H1 (cell line): ENCODE measurements at regions not wholly inside any gene's neighbourhood (a gene's known extent, or its start where the extent isn't known, plus 50 kb on each side); places are given as distances from the start of the nearest gene placed in this dataset.

Experiments used
- CTCF ChIA-PET: fragments of 300-600 bp; sonication (Branson Sonifier 250); formaldehyde crosslinking; loops from one replicate; lab custom pipeline; 2021; ENCODE audit not compliant: partially characterized antibody; lab: Charles Lee
- POLR2A ChIA-PET: fragments of 300-600 bp; sonication (Branson Sonifier 250); formaldehyde crosslinking; loops from one replicate; lab custom pipeline; 2021; ENCODE audit warnings: inconsistent platforms; ENCODE audit not compliant: partially characterized antibody; lab: Charles Lee
- DNase-seq, 2 experiments: peaks; one replicate each; pipeline versions ENCODE4 v3.0.0 to v3.0.0-alpha.2; 2010 to 2022; ENCODE audit warnings: low spot score in 2 of 2, low read depth in 1 of 2, mixed read lengths in 1 of 2
- FAIRE-seq: peaks from 2 replicates; lab custom pipeline; 2011; peaks lifted over from hg19 to GRCh38; lab: Jason Lieb, UNC
- H2AFZ ChIP-seq: 2 replicates; pipeline ENCODE4 v1.8.1; 2012; ENCODE audit warnings: low read length, inconsistent platforms
- H2AK5ac ChIP-seq: 2 replicates; pipeline ENCODE4 v1.6.1; 2013; ENCODE audit warnings: low read depth, low read length
- H2BK120ac ChIP-seq: replicated peaks from 2 replicates; pipeline ENCODE3; 2013; ENCODE audit warnings: low read depth, low read length, inconsistent platforms
- H2BK12ac ChIP-seq: 2 replicates; pipeline ENCODE4 v1.6.1; 2013; ENCODE audit warnings: low read depth, low read length
- H2BK15ac ChIP-seq: 2 replicates; pipeline ENCODE4 v1.6.1; 2013; ENCODE audit warnings: low read length
- H2BK20ac ChIP-seq: 2 replicates; pipeline ENCODE4 v1.6.1; 2013; ENCODE audit warnings: low read length
- H2BK5ac ChIP-seq: 2 replicates; pipeline ENCODE4 v1.6.1; 2013; ENCODE audit warnings: low read depth, low read length
- H3K14ac ChIP-seq: 2 replicates; pipeline ENCODE4 v1.6.1; 2013; ENCODE audit warnings: inconsistent platforms; ENCODE audit not compliant: insufficient read length
- H3K18ac ChIP-seq: 2 replicates; pipeline ENCODE4 v1.6.1; 2013; ENCODE audit warnings: low read length; ENCODE audit errors: extremely low read depth
- H3K23ac ChIP-seq: 2 replicates; pipeline ENCODE4 v1.6.1; 2013; ENCODE audit warnings: inconsistent platforms; ENCODE audit not compliant: insufficient read length
- H3K23me2 ChIP-seq: 2 replicates; pipeline ENCODE4 v1.6.1; 2013; ENCODE audit warnings: low read depth, low read length
- H3K27ac ChIP-seq: 2 replicates; pipeline ENCODE4 v1.6.1; 2011; ENCODE audit warnings: low read depth, low read length, inconsistent platforms
- H3K27me3 ChIP-seq, 4 experiments: replicated peaks in 1 of 4; 1 replicate in 1 of 4; 2 replicates in 3 of 4; pipeline versions ENCODE4 v1.6.1 to v1.8.1; 2011 to 2013; ENCODE audit warnings: low read length in 3 of 4, mild to moderate bottlenecking in 3 of 4, inconsistent platforms in 2 of 4, mixed read lengths in 2 of 4, moderate library complexity in 1 of 4; ENCODE audit not compliant: control insufficient read depth in 3 of 4, insufficient read depth in 3 of 4; ENCODE audit errors: extremely low read depth in 1 of 4
- H3K36me3 ChIP-seq, 4 experiments: 2 replicates each; pipeline versions ENCODE4 v1.6.1 to v1.8.1; 2011 to 2013; ENCODE audit warnings: mild to moderate bottlenecking in 4 of 4, low read length in 3 of 4, moderate library complexity in 2 of 4, control low read depth in 1 of 4, inconsistent platforms in 1 of 4; ENCODE audit not compliant: insufficient read depth in 4 of 4, control insufficient read depth in 2 of 4
- H3K4ac ChIP-seq: replicated peaks from 2 replicates; pipeline ENCODE3; 2013; ENCODE audit warnings: low read length, low read depth, mixed read lengths, inconsistent platforms; ENCODE audit not compliant: insufficient read length
- H3K4me1 ChIP-seq, 4 experiments: replicated peaks in 1 of 4; 1 replicate in 1 of 4; 2 replicates in 3 of 4; pipeline versions ENCODE4 v1.6.1 to v1.8.1; 2011 to 2013; ENCODE audit warnings: low read length in 3 of 4, inconsistent platforms in 2 of 4, mixed read lengths in 1 of 4; ENCODE audit not compliant: insufficient read depth in 4 of 4, control insufficient read depth in 3 of 4
- H3K4me2 ChIP-seq, 2 experiments: 2 replicates each; pipeline versions ENCODE4 v1.6.1 to v1.8.1; 2011 to 2013; ENCODE audit warnings: low read depth in 2 of 2, low read length in 2 of 2, control low read depth in 1 of 2, inconsistent platforms in 1 of 2, mild to moderate bottlenecking in 1 of 2; ENCODE audit not compliant: insufficient read depth in 1 of 2
- H3K4me3 ChIP-seq, 4 experiments: fragments of 200-600, 300-600 bp in 1 of 4; sonication (generic), shearing (Covaris generic), sonication (Bioruptor Twin) in 1 of 4; 2 replicates each; pipeline versions ENCODE4 v1.5.1 to v1.8.1; 2011 to 2016; ENCODE audit warnings: low read length in 4 of 4, low read depth in 3 of 4, control low read depth in 2 of 4, inconsistent platforms in 2 of 4, mild to moderate bottlenecking in 2 of 4, mixed read lengths in 1 of 4, moderate library complexity in 1 of 4; ENCODE audit not compliant: insufficient read depth in 2 of 4; ENCODE audit errors: extremely low read depth in 1 of 4
- H3K56ac ChIP-seq: replicated peaks from 2 replicates; pipeline ENCODE3; 2013; ENCODE audit warnings: low read depth, mild to moderate bottlenecking, mixed read lengths, low read length, inconsistent platforms; ENCODE audit not compliant: insufficient read length
- H3K79me1 ChIP-seq: 2 replicates; pipeline ENCODE4 v1.6.1; 2013; ENCODE audit warnings: low read depth, low read length, control low read depth
- H3K79me2 ChIP-seq, 2 experiments: 2 replicates each; pipeline versions ENCODE4 v1.6.1 to v1.8.1; 2012 to 2013; ENCODE audit warnings: low read length in 2 of 2, mild to moderate bottlenecking in 2 of 2, inconsistent platforms in 1 of 2; ENCODE audit not compliant: insufficient read depth in 2 of 2, control insufficient read depth in 1 of 2
- H3K9ac ChIP-seq, 4 experiments: replicated peaks in 1 of 4; 1 replicate in 1 of 4; 2 replicates in 3 of 4; pipeline versions ENCODE4 v1.6.1 to v1.8.1; 2011 to 2013; ENCODE audit warnings: low read depth in 3 of 4, low read length in 3 of 4, control low read depth in 2 of 4, mild to moderate bottlenecking in 2 of 4, moderate library complexity in 2 of 4, inconsistent platforms in 1 of 4; ENCODE audit errors: extremely low read depth in 1 of 4
- H3K9me3 ChIP-seq, 2 experiments: 2 replicates each; pipeline versions ENCODE4 v1.6.1 to v1.8.1; 2012 to 2013; ENCODE audit warnings: mild to moderate bottlenecking in 2 of 2, moderate library complexity in 2 of 2, control low read depth in 1 of 2, inconsistent platforms in 1 of 2, low read depth in 1 of 2, low read length in 1 of 2, mixed read lengths in 1 of 2; ENCODE audit not compliant: insufficient read depth in 2 of 2
- H4K20me1 ChIP-seq, 2 experiments: replicated peaks in 1 of 2; 2 replicates each; pipeline versions ENCODE3 to v1.8.1; 2011 to 2013; ENCODE audit warnings: inconsistent platforms in 2 of 2, low read length in 2 of 2, mild to moderate bottlenecking in 1 of 2; ENCODE audit not compliant: insufficient read depth in 2 of 2, control insufficient read depth in 1 of 2
- H4K5ac ChIP-seq: 2 replicates; pipeline ENCODE4 v1.6.1; 2013; ENCODE audit warnings: low read length, low read depth, mixed read lengths, inconsistent platforms; ENCODE audit not compliant: insufficient read length
- H4K8ac ChIP-seq: 2 replicates; pipeline ENCODE4 v1.8.0; 2013; ENCODE audit warnings: mild to moderate bottlenecking, moderate library complexity, low read length, inconsistent platforms; ENCODE audit not compliant: insufficient read depth; ENCODE audit errors: extremely low read depth
- H4K91ac ChIP-seq: replicated peaks from 2 replicates; pipeline ENCODE3; 2013; ENCODE audit warnings: low read length, mixed read lengths, inconsistent platforms; ENCODE audit not compliant: insufficient read length
- TEAD4 ChIP-seq: IDR thresholded peaks from 2 replicates; pipeline ENCODE4 v1.6.1; 2012; ENCODE audit warnings: low read depth, low read length, inconsistent platforms, mixed read lengths
- whole genome bisulfite sequencing, 2 experiments: shearing (Covaris generic) in 1 of 2; methylation state at CpG; one replicate each; pipeline versions ENCODE4 v1.1.6 to v1.1.7; 2013 to 2015; ENCODE audit warnings: low lambda C conversion rate in 2 of 2, mixed read lengths in 2 of 2, inconsistent platforms in 1 of 2, low coverage in 1 of 2, missing lambda C conversion rate in 1 of 2; ENCODE audit not compliant: insufficient replicate concordance in 2 of 2, insufficient coverage in 1 of 2, insufficient read length in 1 of 2; ENCODE audit errors: extremely low coverage in 1 of 2, missing lambda C conversion rate in 1 of 2; 5-methylcytosine and 5-hydroxymethylcytosine counted together

- Histone ChIP-seq H3K23me2 (no peaks in the 10 kb centered on the region), H3K36me3 (no peaks in the 10 kb centered on the region), H4K20me1 (no peaks in the 10 kb centered on the region), H2BK15ac (no peak overlapping the region), H3K18ac (no peak overlapping the region), H4K8ac (no peak overlapping the region), H2BK20ac (no peak overlapping the region), H3K27ac (no peak overlapping the region), H3K4me2 (no peak overlapping the region), H3K9me3 (no peaks in the 10 kb centered on the region), H2BK12ac (no peak overlapping the region), H2AFZ (no peak overlapping the region), H3K23ac (no peak overlapping the region), H3K79me2 (no peaks in the 10 kb centered on the region), H3K4ac (no peak overlapping the region), H3K14ac (no peak overlapping the region), H2BK5ac (no peak overlapping the region), H2AK5ac (no peak overlapping the region), H4K5ac (no peak overlapping the region), H3K79me1 (no peaks in the 10 kb centered on the region), H3K56ac (no peak overlapping the region), H3K4me1 (no peaks in the 10 kb centered on the region), H3K27me3 (no peaks in the 10 kb centered on the region), H2BK120ac (no peak overlapping the region), H3K4me3 (no peak overlapping the region), H4K91ac (no peak overlapping the region), H3K9ac (no peak overlapping the region)
- WGBS, 2 experiments: 100% methylated on average over 1 of the region's 1 CpG; no CpG with 5 or more reads in 1 of the 2 experiments
- no peak for FAIRE-seq
- POLR2A ChIA-PET: no interaction called here
- DNase-seq: no peak
- no peak for TF ChIP-seq TEAD4
- CTCF ChIA-PET: no interaction called here
Observed at GRCh38 chr2:123746006-123746405, 279.1 kb upstream of the CNTNAP5 start.
